HepG2 (cell line): ENCODE measurements at regions not wholly inside any gene's neighbourhood (a gene's known extent, or its start where the extent isn't known, plus 50 kb on each side); places are given as distances from the start of the nearest gene placed in this dataset.

Source experiments
- ATAC-seq: fragments of 200-7000 bp; cut with Tn5 transposase; 3 replicates; pipeline ENCODE4 v1.9.1; 2020; ENCODE audit warnings: mild to moderate bottlenecking, moderate library complexity
- BruUV-seq: library from RNA; stranded (reverse); fragments of 400-500 nt; replicated peaks from 2 replicates; lab custom pipeline; 2021; lab: Mats Ljungman, UMichigan
- CTCF ChIA-PET: fragments of 300-600 bp; formaldehyde crosslinking; extraction: SDS; loops from one replicate; lab custom pipeline; 2021; ENCODE audit warnings: low total read pairs, inconsistent platforms, low intra/inter-chr PET ratio; lab: Yijun Ruan, JAX
- POLR2A ChIA-PET: fragments of 350-600 bp; sonication (Branson Sonifier 250); formaldehyde crosslinking; loops from one replicate; lab custom pipeline; 2020; ENCODE audit warnings: antibody characterized with exemption, inconsistent platforms; lab: Yijun Ruan, JAX
- DNase-seq: peaks from one replicate; pipeline ENCODE4 v3.0.0-alpha.2; 2015; ENCODE audit warnings: low spot score
- FAIRE-seq: peaks from 3 replicates; lab custom pipeline; 2011; peaks lifted over from hg19 to GRCh38; lab: Jason Lieb, UNC
- H2AFZ ChIP-seq: one replicate; pipeline ENCODE4 v1.6.1; 2011; ENCODE audit warnings: low read length, inconsistent platforms
- H3K27ac ChIP-seq: fragments of 300-600 bp; 3 replicates; pipeline ENCODE4 v1.8.0; 2011; ENCODE audit warnings: mixed run types, mild to moderate bottlenecking, mixed read lengths, low read length, inconsistent platforms; ENCODE audit not compliant: insufficient read depth; ENCODE audit errors: extremely low read length
- H3K27me3 ChIP-seq, 2 experiments: fragments of 200-600 bp in 1 of 2; 2 replicates in 1 of 2; 3 replicates in 1 of 2; pipeline versions ENCODE4 v1.6.0 to v1.8.0; 2011; ENCODE audit warnings: low read length in 2 of 2, mild to moderate bottlenecking in 2 of 2, moderate library complexity in 2 of 2, inconsistent platforms in 1 of 2; ENCODE audit not compliant: insufficient read depth in 2 of 2, control insufficient read depth in 1 of 2
- H3K36me3 ChIP-seq, 2 experiments: fragments of 200-600 bp in 1 of 2; replicated peaks in 1 of 2; 2 replicates in 1 of 2; 3 replicates in 1 of 2; pipeline versions ENCODE4 v1.5.1 to v1.8.0; 2011; ENCODE audit warnings: low read length in 2 of 2, inconsistent platforms in 1 of 2; ENCODE audit not compliant: insufficient read depth in 2 of 2, control insufficient read depth in 1 of 2
- H3K4me1 ChIP-seq: 2 replicates; pipeline ENCODE4 v1.5.1; 2012; ENCODE audit warnings: low read length, inconsistent platforms; ENCODE audit not compliant: insufficient read depth
- H3K4me2 ChIP-seq: 2 replicates; pipeline ENCODE4 v1.6.0; 2011; ENCODE audit warnings: low read depth, low read length, inconsistent platforms
- H3K4me3 ChIP-seq, 3 experiments: fragments of 200-600 bp in 1 of 3; sonication (generic), shearing (Covaris generic) in 1 of 3; replicated peaks in 1 of 3; 2 replicates each; pipeline ENCODE4 v1.5.1; 2011 to 2016; ENCODE audit warnings: low read length in 3 of 3, inconsistent platforms in 2 of 3, low read depth in 2 of 3, mild to moderate bottlenecking in 2 of 3, control low read depth in 1 of 3, mixed read lengths in 1 of 3; ENCODE audit not compliant: insufficient read depth in 1 of 3
- H3K79me2 ChIP-seq: one replicate; pipeline ENCODE4 v1.6.1; 2011; ENCODE audit warnings: low read length, inconsistent platforms; ENCODE audit not compliant: insufficient read depth
- H3K9ac ChIP-seq: 2 replicates; pipeline ENCODE4 v1.6.0; 2011; ENCODE audit warnings: mild to moderate bottlenecking, low read depth, low read length, inconsistent platforms; ENCODE audit not compliant: insufficient read depth
- H3K9me3 ChIP-seq: 2 replicates; pipeline ENCODE4 v1.5.1; 2012; ENCODE audit warnings: mild to moderate bottlenecking, low read length
- H4K20me1 ChIP-seq: 2 replicates; pipeline ENCODE4 v1.6.0; 2011; ENCODE audit warnings: inconsistent platforms, mild to moderate bottlenecking, low read length, moderate library complexity; ENCODE audit not compliant: insufficient read depth
- CHD2 ChIP-seq: IDR thresholded peaks from 2 replicates; pipeline ENCODE4 v1.6.1; 2011; ENCODE audit warnings: low read depth, low read length, improper control_type of control experiment
- E2F5 ChIP-seq: sonication (generic); formaldehyde crosslinking; conservative IDR thresholded peaks from 2 replicates; pipeline ENCODE4 v1.4.0; 2020; ENCODE audit warnings: missing genetic modification reagents
- FOXO4 ChIP-seq: sonication (generic); formaldehyde crosslinking; conservative IDR thresholded peaks from 2 replicates; pipeline ENCODE4 v1.8.1; 2023; ENCODE audit warnings: missing genetic modification reagents
- LCORL ChIP-seq, 2 experiments: fragments of 450-650 bp in 1 of 2; sonication (generic) in 1 of 2; formaldehyde crosslinking in 1 of 2; IDR thresholded peaks; 2 replicates each; pipeline versions ENCODE4 v1.5.0 to v1.6.1; 2017 to 2020; ENCODE audit warnings: antibody characterized with exemption in 1 of 2, missing genetic modification reagents in 1 of 2
- MBNL3 ChIP-seq: fragments of 250-450 bp; sonication (Bioruptor Pico); conservative IDR thresholded peaks from 2 replicates; pipeline ENCODE4 v1.8.0; 2022; ENCODE audit warnings: mild to moderate bottlenecking, inconsistent platforms
- SMAD3 ChIP-seq: sonication (generic); formaldehyde crosslinking; IDR thresholded peaks from 2 replicates; pipeline ENCODE4 v1.4.0; 2020; ENCODE audit warnings: missing genetic modification reagents
- ZNF354B ChIP-seq: sonication (generic); formaldehyde crosslinking; IDR thresholded peaks from 2 replicates; pipeline ENCODE4 v1.8.0; 2022; ENCODE audit warnings: mild to moderate bottlenecking, missing genetic modification reagents
- ZNF44 ChIP-seq: sonication (generic); formaldehyde crosslinking; IDR thresholded peaks from 2 replicates; pipeline ENCODE4 v1.5.1; 2020; ENCODE audit warnings: mild to moderate bottlenecking, missing genetic modification reagents
- ZNF468 ChIP-seq: sonication (generic); formaldehyde crosslinking; IDR thresholded peaks from 2 replicates; pipeline ENCODE4 v1.8.0; 2022; ENCODE audit warnings: mild to moderate bottlenecking, moderate library complexity, missing genetic modification reagents
- ZNF549 ChIP-seq: sonication (generic); formaldehyde crosslinking; IDR thresholded peaks from 2 replicates; pipeline ENCODE4 v1.5.0; 2020; ENCODE audit warnings: missing genetic modification reagents
- ZNF598 ChIP-seq: sonication (generic); formaldehyde crosslinking; IDR thresholded peaks from 2 replicates; pipeline ENCODE4 v1.5.1; 2020; ENCODE audit warnings: mild to moderate bottlenecking, missing genetic modification reagents, borderline replicate concordance
- ZNF709 ChIP-seq: sonication (generic); formaldehyde crosslinking; IDR thresholded peaks from 2 replicates; pipeline ENCODE4 v1.5.0; 2020; ENCODE audit warnings: mild to moderate bottlenecking, missing genetic modification reagents
- ZNF839 ChIP-seq: sonication (generic); formaldehyde crosslinking; IDR thresholded peaks from 2 replicates; pipeline ENCODE4 v1.4.0; 2020; ENCODE audit warnings: missing genetic modification reagents, mild to moderate bottlenecking, borderline replicate concordance
- ZXDC ChIP-seq: sonication (generic); formaldehyde crosslinking; IDR thresholded peaks from 2 replicates; pipeline ENCODE4 v1.5.0; 2020; ENCODE audit warnings: mild to moderate bottlenecking, missing genetic modification reagents
- WGBS: methylation state at CpG from one replicate; pipeline ENCODE4 v1.1.6; 2017; ENCODE audit warnings: low lambda C conversion rate; 5-methylcytosine and 5-hydroxymethylcytosine counted together
- in situ Hi-C: cut with HindIII; loops from 2 replicates; pipeline ENCODE4 v1.10.0; 2017; ENCODE audit warnings: low pct_unique_long_range_greater_than_20kb; ENCODE audit not compliant: extremely low pct_ligation_motif_present
- intact Hi-C: fragments of 100-400 bp; cut with micrococcal nuclease; formaldehyde crosslinking; loops from one replicate; pipeline ENCODE4 v1.10.0; 2022; ENCODE audit not compliant: unreplicated experiment

- no TSS peak for BruUV-seq
- POLR2A ChIA-PET: no interaction called here
- 6% methylated on average over 2 of the region's 2 CpGs for WGBS
These were observed 68.6 kb upstream of the PAX6 start for GRCh38 chr11:31879681-31880080.

More at GRCh38 chr11:31879681-31880080, 68.6 kb upstream of the PAX6 start:
- Histone ChIP-seq H2AFZ (no peak overlapping the region), H3K4me3 (no peak overlapping the region), H4K20me1 (no peaks in the 10 kb centered on the region), H3K4me2 (no peak overlapping the region), H3K4me1 (no peaks in the 10 kb centered on the region), H3K9me3 (no peaks in the 10 kb centered on the region), H3K36me3 (no peaks in the 10 kb centered on the region), H3K9ac (no peak overlapping the region), H3K79me2 (no peaks in the 10 kb centered on the region), H3K27me3 (peaks cover 1 to 18% of the 10 kb centered on the region in 2 experiments; a peak in 1 of 5 replicates), H3K27ac (no peak overlapping the region)
- intact Hi-C loops: no loop called here
- in situ Hi-C loops: loop anchor here (10.0 kb wide), 2 partner anchors 235 to 635 kb away; no protein-coding TSS in a partner anchor
- no peak for TF ChIP-seq FOXO4
- no peak for TF ChIP-seq LCORL (IDR thresholded peaks at IDR 0.05)
- TF ChIP-seq LCORL (CRISPR knock-in tag; IDR thresholded peaks at IDR 0.05): no peak
- TF ChIP-seq ZNF839 (CRISPR knock-in tag): no peak
- no peak for TF ChIP-seq CHD2
- TF ChIP-seq ZNF709: no peak
- TF ChIP-seq SMAD3: no peak
- no peak for TF ChIP-seq ZXDC (CRISPR knock-in tag)
- no peak for TF ChIP-seq E2F5 (CRISPR knock-in tag)
- no peak for TF ChIP-seq MBNL3
- no peak for TF ChIP-seq ZNF549 (CRISPR knock-in tag)
- TF ChIP-seq ZNF468 (CRISPR knock-in tag): no peak
- no peak for TF ChIP-seq ZNF44 (CRISPR knock-in tag)
- no peak for TF ChIP-seq ZNF598 (CRISPR knock-in tag)
- no peak for TF ChIP-seq ZNF354B
- FAIRE-seq (no peak), DNase-seq (no peak), ATAC-seq (no peak)
- CTCF ChIA-PET: no interaction called here
